ENCODE measurements at regions not wholly inside any gene's neighbourhood (a gene's known extent, or its start where the extent isn't known, plus 50 kb on each side); places are given as distances from the start of the nearest gene placed in this dataset.

- TF ChIP-seq POLR2AphosphoS5 (IDR thresholded peaks at IDR 0.05) (no peak), CTCF (IDR thresholded peaks at IDR 0.05) (no peak)
These were observed 584.7 kb upstream of the SETBP1 start for GRCh38 chr18:44096016-44096415.
